IPS-20b (cell line): ENCODE measurements at regions not wholly inside any gene's neighbourhood (a gene's known extent, or its start where the extent isn't known, plus 50 kb on each side); places are given as distances from the start of the nearest gene placed in this dataset.
A peak's percentile ranks its signal among the peaks of the same experiment; 100 is the strongest.

ENCODE experiments used
- H3K27ac ChIP-seq: one replicate; pipeline ENCODE4 v1.5.1; 2013; ENCODE audit warnings: low read length
- H3K27me3 ChIP-seq: 2 replicates; pipeline ENCODE4 v1.6.1; 2013; ENCODE audit warnings: mild to moderate bottlenecking, low read length, inconsistent platforms; ENCODE audit not compliant: insufficient read depth
- H3K36me3 ChIP-seq: 2 replicates; pipeline ENCODE4 v1.6.1; 2013; ENCODE audit warnings: low read depth, mild to moderate bottlenecking, inconsistent platforms, low read length, moderate library complexity; ENCODE audit not compliant: insufficient read depth
- H3K4me1 ChIP-seq: 2 replicates; pipeline ENCODE4 v1.6.1; 2013; ENCODE audit warnings: mild to moderate bottlenecking, control low read depth, inconsistent platforms, low read length, moderate library complexity; ENCODE audit not compliant: insufficient read depth
- H3K4me3 ChIP-seq: 2 replicates; pipeline ENCODE4 v1.5.1; 2013; ENCODE audit warnings: mild to moderate bottlenecking, low read length, inconsistent platforms
- H3K9ac ChIP-seq: 2 replicates; pipeline ENCODE4 v1.6.1; 2013; ENCODE audit warnings: low read depth, mild to moderate bottlenecking, inconsistent platforms, low read length, moderate library complexity
- H3K9me3 ChIP-seq: 2 replicates; pipeline ENCODE4 v1.6.1; 2013; ENCODE audit warnings: mild to moderate bottlenecking, low read depth, low read length, inconsistent platforms; ENCODE audit not compliant: insufficient read depth

DNA sequence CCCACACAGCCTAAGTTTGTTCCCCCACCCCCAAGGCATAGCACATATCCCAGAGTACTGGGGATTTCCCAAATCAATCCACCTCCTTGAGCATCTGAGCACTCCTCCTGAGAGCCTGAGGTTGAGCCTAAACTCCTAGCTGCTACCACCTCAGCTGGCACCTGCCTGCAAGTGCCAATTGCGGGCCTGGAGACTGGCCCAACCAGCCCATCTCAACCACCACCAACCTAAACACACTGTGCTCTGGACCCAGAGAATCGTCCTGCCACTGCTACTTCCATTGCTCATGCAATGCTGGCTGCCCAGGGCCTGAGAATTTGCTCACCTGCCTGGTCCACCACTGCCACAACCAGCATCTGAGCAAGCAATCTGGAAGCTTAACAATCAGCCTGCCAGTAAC is 177.1 kb downstream of the FGF13 start:
- no peaks in the 10 kb centered on the region for H3K36me3 ChIP-seq
- no peaks in the 10 kb centered on the region for H3K4me1 ChIP-seq
- H3K4me3 ChIP-seq = no peak overlapping the region
- no peaks in the 10 kb centered on the region for H3K9me3 ChIP-seq
- no peak overlapping the region for H3K27ac ChIP-seq
- no peaks in the 10 kb centered on the region for H3K27me3 ChIP-seq
- H3K9ac ChIP-seq = no peak overlapping the region

- Histone ChIP-seq H3K9me3 (no peaks in the 10 kb centered on the region), H3K27ac (no peak overlapping the region), H3K36me3 (no peaks in the 10 kb centered on the region), H3K27me3 (no peaks in the 10 kb centered on the region), H3K4me1 (no peaks in the 10 kb centered on the region), H3K4me3 (no peak overlapping the region), H3K9ac (no peak overlapping the region)
These were observed 192.2 kb downstream of the FGF13 start for GRCh38 chrX:138519296-138519695.

DNA sequence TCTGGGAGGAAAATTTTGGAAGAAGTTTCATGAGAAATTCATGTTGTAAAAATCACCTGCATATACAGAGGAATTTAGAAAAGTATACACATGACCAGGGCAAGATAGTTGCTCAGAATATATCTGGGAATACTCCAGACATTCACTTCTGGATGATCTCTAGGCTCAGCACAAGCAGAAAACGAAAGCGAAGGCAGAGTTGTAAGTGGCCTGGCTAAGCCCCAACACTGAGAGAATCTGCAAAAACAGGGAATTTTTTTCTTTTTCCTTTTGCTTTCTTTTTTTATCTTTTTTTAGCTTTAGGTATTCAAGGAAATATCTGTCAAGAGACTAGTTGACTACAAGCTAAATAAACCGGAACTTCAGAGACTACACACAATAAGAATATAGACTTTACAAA is 207.2 kb downstream of the FGF13 start:
- Histone ChIP-seq H3K27me3 (no peaks in the 10 kb centered on the region), H3K4me3 (no peak overlapping the region), H3K9ac (no peak overlapping the region), H3K4me1 (no peaks in the 10 kb centered on the region), H3K9me3 (no peaks in the 10 kb centered on the region), H3K36me3 (no peaks in the 10 kb centered on the region), H3K27ac (no peak overlapping the region)

DNA sequence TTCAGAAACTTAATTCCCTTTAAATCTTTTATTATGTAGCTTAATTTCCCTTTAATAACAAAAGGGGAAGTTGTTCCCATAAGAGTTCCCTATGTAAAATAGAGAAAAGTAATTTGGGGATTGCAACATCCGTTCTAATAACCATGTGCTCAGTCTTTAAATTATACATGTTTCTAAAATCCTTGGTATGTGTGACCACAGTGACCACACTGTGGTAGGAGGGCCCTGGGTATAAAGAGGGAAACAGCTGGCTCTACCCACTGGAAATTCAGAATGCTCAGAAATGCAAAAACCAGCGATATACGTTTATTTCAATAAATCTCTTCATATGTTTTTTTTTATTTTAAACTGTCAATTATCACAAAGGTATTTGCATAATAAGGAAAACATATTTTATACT is 219.1 kb downstream of the FGF13 start:
- Histone ChIP-seq H3K4me3 (no peak overlapping the region), H3K27ac (no peak overlapping the region), H3K4me1 (no peaks in the 10 kb centered on the region), H3K36me3 (no peaks in the 10 kb centered on the region), H3K27me3 (no peaks in the 10 kb centered on the region), H3K9me3 (no peaks in the 10 kb centered on the region), H3K9ac (no peak overlapping the region)

GRCh38 chrX:138487866-138488265 is 223.7 kb downstream of the FGF13 start:
- Histone ChIP-seq H3K27me3 (no peaks in the 10 kb centered on the region), H3K27ac (no peak overlapping the region), H3K9ac (no peak overlapping the region), H3K36me3 (no peaks in the 10 kb centered on the region), H3K4me1 (peaks cover 6% of the 10 kb centered on the region), H3K9me3 (no peaks in the 10 kb centered on the region), H3K4me3 (no peak overlapping the region)

DNA sequence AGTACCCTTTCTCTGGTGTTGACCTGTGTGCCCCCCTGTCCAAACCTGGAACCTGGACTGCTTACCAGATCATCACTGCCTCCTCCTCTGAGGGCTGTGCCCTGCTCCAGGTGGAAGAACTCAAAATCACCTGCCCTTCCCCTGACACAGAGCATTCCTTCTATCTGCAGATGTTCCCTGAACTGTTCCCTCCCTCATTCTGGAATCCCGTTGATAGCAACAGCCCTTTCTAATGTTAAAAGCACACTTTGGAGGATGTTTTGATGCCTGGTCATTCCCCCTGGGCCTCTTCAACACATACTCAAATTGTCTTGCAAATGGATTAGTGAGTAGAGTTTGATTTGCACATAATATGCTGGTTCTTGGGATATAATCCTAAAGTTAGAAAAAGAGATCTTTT is 225.8 kb downstream of the FGF13 start:
- H3K4me3 ChIP-seq = no peak overlapping the region
- no peaks in the 10 kb centered on the region for H3K9me3 ChIP-seq
- no peaks in the 10 kb centered on the region for H3K27me3 ChIP-seq
- no peak overlapping the region for H3K9ac ChIP-seq
- peaks cover 6% of the 10 kb centered on the region for H3K4me1 ChIP-seq
- H3K36me3 ChIP-seq = no peaks in the 10 kb centered on the region
- no peak overlapping the region for H3K27ac ChIP-seq

- Histone ChIP-seq H3K4me3 (no peak overlapping the region), H3K27ac (no peak overlapping the region), H3K4me1 (peaks cover 6% of the 10 kb centered on the region), H3K9ac (peak overlapping the region; percentile 37; the same call in 1 of the 2 replicates), H3K36me3 (no peaks in the 10 kb centered on the region), H3K27me3 (no peaks in the 10 kb centered on the region), H3K9me3 (no peaks in the 10 kb centered on the region)
These were observed 226.3 kb downstream of the FGF13 start for GRCh38 chrX:138485224-138485623.

- Histone ChIP-seq H3K27ac (no peak overlapping the region), H3K9me3 (no peaks in the 10 kb centered on the region), H3K4me1 (peaks cover 6% of the 10 kb centered on the region), H3K27me3 (no peaks in the 10 kb centered on the region), H3K4me3 (no peak overlapping the region), H3K36me3 (no peaks in the 10 kb centered on the region), H3K9ac (no peak overlapping the region)
These were observed 227.1 kb downstream of the FGF13 start for GRCh38 chrX:138484451-138484850.

DNA sequence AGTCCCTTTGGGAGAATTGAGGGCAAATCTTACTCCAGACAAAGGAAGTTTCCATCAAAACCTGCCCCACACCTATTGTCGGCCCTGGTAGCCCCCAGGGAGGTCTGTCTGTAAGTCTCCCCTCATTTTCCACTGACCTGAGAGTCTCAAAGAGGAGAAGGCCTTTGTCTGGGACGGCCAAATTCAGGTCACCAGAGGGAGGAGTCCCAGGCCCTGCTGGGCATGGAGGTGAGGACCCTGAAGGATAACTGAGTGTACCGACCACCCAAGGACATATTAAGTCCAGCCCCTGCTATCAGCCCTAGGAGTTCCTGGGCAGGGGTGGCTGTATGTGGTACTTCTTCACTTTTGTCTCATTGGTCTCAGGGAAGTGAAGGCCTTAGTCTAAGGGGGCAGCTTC is 229.9 kb downstream of the FGF13 start:
- Histone ChIP-seq H3K4me3 (no peak overlapping the region), H3K9ac (no peak overlapping the region), H3K27me3 (no peaks in the 10 kb centered on the region), H3K36me3 (no peaks in the 10 kb centered on the region), H3K9me3 (no peaks in the 10 kb centered on the region), H3K27ac (no peak overlapping the region), H3K4me1 (peaks cover 6% of the 10 kb centered on the region)

GRCh38 chrX:138463476-138463875 is 248.0 kb downstream of the FGF13 start:
- no peak overlapping the region for H3K4me3 ChIP-seq
- H3K27me3 ChIP-seq = no peaks in the 10 kb centered on the region
- H3K9ac ChIP-seq = no peak overlapping the region
- no peak overlapping the region for H3K27ac ChIP-seq
- no peaks in the 10 kb centered on the region for H3K36me3 ChIP-seq
- no peaks in the 10 kb centered on the region for H3K4me1 ChIP-seq
- no peaks in the 10 kb centered on the region for H3K9me3 ChIP-seq
